ENCODE measurements at regions not wholly inside any gene's neighbourhood (a gene's known extent, or its start where the extent isn't known, plus 50 kb on each side); places are given as distances from the start of the nearest gene placed in this dataset.
A peak's percentile ranks its signal among the peaks of the same experiment; 100 is the strongest.
"Not testable (repeated sequence)": the region's sequence is repeated elsewhere in the genome, so short reads cannot be mapped to it uniquely, and the experiment has no call there.

DNA sequence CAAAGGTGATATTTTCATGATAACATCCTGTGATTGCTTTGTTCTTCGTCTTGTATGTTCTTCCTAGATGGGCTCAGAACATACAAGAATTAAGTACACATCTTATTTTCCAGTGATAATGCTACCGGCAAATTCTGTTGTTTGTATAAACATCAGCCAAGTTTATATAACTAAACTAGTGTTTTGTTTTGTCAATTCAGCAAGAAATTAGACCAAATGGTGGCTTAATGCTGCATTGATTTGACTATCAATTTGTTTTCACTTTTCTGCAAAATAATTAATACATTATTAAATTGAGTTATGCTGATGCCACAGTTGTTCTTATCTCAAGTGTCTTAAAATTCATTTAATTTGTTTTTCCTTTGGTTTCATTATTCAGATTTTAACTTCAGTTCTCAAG lies 177.7 kb downstream of the OR4F29 start:
- ATAC-seq, H3K4me1 Mint-ChIP-seq, H3K4me3 Mint-ChIP-seq, H3K27me3 Mint-ChIP-seq, DNase-seq, H3K9me3 Mint-ChIP-seq, H3K27ac Mint-ChIP-seq: not testable (repeated sequence)

DNA sequence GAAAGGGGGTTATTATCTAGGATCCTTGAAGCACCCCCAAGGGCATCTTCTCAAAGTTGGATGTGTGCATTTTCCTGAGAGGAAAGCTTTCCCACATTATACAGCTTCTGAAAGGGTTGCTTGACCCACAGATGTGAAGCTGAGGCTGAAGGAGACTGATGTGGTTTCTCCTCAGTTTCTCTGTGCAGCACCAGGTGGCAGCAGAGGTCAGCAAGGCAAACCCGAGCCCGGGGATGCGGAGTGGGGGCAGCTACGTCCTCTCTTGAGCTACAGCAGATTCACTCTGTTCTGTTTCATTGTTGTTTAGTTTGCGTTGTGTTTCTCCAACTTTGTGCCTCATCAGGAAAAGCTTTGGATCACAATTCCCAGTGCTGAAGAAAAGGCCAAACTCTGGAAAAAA lies 183.7 kb downstream of the OR4F29 start:
- H3K27me3 Mint-ChIP-seq, H3K4me3 Mint-ChIP-seq, H3K9me3 Mint-ChIP-seq, H3K27ac Mint-ChIP-seq, ATAC-seq, H3K4me1 Mint-ChIP-seq: not testable (repeated sequence)
- DNase-seq, result peak; percentile 72 to 85
